ENCODE measurements at regions not wholly inside any gene's neighbourhood (a gene's known extent, or its start where the extent isn't known, plus 50 kb on each side); places are given as distances from the start of the nearest gene placed in this dataset.
"Not testable (repeated sequence)": the region's sequence is repeated elsewhere in the genome, so short reads cannot be mapped to it uniquely, and the experiment has no call there.

DNA sequence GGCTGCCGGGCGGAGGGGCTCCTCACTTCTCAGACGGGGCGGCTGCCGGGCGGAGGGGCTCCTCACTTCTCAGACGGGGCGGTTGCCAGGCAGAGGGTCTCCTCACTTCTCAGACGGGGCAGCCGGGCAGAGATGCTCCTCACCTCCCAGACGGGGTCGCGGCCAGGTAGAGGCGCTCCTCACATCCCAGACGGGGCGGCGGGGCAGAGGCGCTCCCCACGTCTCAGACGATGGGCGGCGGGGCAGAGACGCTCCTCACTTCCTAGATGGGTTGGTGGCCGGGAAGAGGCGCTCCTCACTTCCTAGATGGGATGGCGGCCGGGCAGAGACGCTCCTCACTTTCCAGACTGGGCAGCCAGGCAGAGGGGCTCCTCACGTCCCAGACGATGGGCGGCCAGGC lies 91.7 kb upstream of the ANK2 start:
- H3K4me3 ChIP-seq (ENCODE audit: low read length in 2 of 2); intact Hi-C loops (cut with DNase I); H3K9me3 ChIP-seq (ENCODE audit: control insufficient read depth, low read length); H3K27ac ChIP-seq (ENCODE audit: low read depth in 1 of 2, low read length in 2 of 2); H3K27me3 ChIP-seq (ENCODE audit: control insufficient read depth in 1 of 2, insufficient read depth in 2 of 2, low read length in 1 of 2); H3K36me3 ChIP-seq (ENCODE audit: control insufficient read depth in 1 of 2, insufficient read depth in 2 of 2, low read length in 1 of 2); DNase-seq; ATAC-seq (ENCODE audit: low FRiP score); H3K4me1 ChIP-seq (ENCODE audit: control insufficient read depth in 1 of 2, insufficient read depth in 2 of 2, low read length in 2 of 2): not testable (repeated sequence)
- WGBS, 2 donors: 93 to 97% methylated on average over 20 to 22 of the region's 31 CpGs

DNA sequence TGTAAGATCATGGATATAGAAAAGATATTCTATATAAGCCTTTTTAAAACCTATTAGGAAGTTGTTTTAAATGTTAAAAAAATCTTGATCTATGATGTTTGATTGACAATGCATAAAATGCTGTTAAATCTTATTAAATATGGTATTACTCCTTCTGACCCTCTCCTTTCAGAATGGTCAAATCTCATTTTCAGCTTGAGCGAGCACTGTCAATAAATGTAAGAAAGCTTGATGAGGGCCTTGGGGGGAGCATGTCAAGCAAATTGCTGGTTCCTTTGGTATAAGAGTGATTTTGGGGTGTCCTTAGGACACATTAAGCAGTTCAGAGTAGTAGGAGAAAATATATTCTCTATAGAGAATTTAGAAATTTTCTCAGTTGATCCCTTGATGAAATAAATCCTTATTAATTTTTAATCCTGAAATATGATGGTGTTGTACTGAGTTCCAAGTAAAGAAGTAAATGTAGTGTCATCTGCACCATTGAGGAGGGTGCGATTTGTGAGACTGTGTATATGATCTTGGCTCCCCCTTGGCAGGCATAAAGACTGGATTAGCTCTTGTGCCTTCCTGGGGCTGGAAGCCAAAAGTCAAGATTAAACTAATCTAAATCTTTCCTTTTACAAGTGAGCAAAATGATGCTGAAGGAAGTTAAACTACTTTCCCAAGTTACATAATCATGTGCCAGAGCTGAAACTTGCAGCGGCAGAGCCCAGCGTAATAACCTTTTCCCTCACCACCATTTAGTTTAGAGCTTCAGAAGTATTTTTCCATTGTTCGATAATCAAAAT lies 82.6 kb upstream of the ANK2 start:
- H3K4me3 ChIP-seq (ENCODE audit: low read length in 2 of 2): no peak overlapping the region
- 79 to 89% methylated on average over 5 of the region's 5 CpGs for WGBS, 2 donors
- ATAC-seq (ENCODE audit: low FRiP score) (no peak), DNase-seq (no peak)
- no peaks in the 10 kb centered on the region for H3K36me3 ChIP-seq (ENCODE audit: control insufficient read depth in 1 of 2, insufficient read depth in 2 of 2, low read length in 1 of 2)
- intact Hi-C loops (cut with DNase I): no loop called here
- H3K9me3 ChIP-seq (ENCODE audit: control insufficient read depth, low read length): no peaks in the 10 kb centered on the region
- H3K27ac ChIP-seq (ENCODE audit: low read depth in 1 of 2, low read length in 2 of 2): no peak overlapping the region
- H3K4me1 ChIP-seq (ENCODE audit: control insufficient read depth in 1 of 2, insufficient read depth in 2 of 2, low read length in 2 of 2): no peaks in the 10 kb centered on the region
- H3K27me3 ChIP-seq (ENCODE audit: control insufficient read depth in 1 of 2, insufficient read depth in 2 of 2, low read length in 1 of 2): no peaks in the 10 kb centered on the region

DNA sequence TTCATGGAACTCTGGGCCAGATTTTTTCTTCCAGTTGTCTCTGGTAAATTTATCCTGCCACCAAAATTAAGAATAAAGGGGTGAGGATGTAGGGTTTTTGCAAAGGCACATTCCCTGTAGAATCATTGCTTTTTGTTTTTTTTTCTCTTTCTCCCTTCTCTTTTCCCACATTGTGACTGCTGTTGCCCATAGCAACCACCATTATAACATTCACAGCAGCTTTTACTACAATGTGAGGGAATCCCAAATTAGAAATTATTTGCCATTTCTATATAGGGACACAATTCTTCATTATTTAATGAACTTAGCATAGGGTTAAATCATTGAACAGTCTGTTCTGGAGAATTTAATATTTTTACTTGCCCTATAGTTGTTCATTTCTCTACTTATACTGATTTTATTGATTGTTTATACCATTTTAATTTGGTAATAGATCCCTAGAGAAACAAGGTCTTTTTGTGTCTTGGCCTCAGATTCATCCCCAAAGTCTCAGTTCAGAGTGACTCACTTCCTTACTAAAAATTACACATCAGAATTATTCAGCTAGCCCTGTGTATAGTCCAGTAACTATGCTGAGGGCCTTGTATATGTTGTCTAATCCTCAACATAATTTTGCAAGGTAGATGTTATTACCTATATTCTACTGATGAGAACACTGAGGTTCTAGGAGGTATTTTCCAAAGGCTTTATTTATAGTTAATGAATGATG lies 80.8 kb upstream of the ANK2 start:
- ATAC-seq (ENCODE audit: low FRiP score) (no peak), DNase-seq (no peak)
- no peaks in the 10 kb centered on the region for H3K27me3 ChIP-seq (ENCODE audit: control insufficient read depth in 1 of 2, insufficient read depth in 2 of 2, low read length in 1 of 2)
- no peaks in the 10 kb centered on the region for H3K4me1 ChIP-seq (ENCODE audit: control insufficient read depth in 1 of 2, insufficient read depth in 2 of 2, low read length in 2 of 2)
- no peaks in the 10 kb centered on the region for H3K36me3 ChIP-seq (ENCODE audit: control insufficient read depth in 1 of 2, insufficient read depth in 2 of 2, low read length in 1 of 2)
- no peaks in the 10 kb centered on the region for H3K9me3 ChIP-seq (ENCODE audit: control insufficient read depth, low read length)
- H3K27ac ChIP-seq (ENCODE audit: low read depth in 1 of 2, low read length in 2 of 2): no peak overlapping the region
- H3K4me3 ChIP-seq (ENCODE audit: low read length in 2 of 2): no peak overlapping the region
- intact Hi-C loops (cut with DNase I): no loop called here

DNA sequence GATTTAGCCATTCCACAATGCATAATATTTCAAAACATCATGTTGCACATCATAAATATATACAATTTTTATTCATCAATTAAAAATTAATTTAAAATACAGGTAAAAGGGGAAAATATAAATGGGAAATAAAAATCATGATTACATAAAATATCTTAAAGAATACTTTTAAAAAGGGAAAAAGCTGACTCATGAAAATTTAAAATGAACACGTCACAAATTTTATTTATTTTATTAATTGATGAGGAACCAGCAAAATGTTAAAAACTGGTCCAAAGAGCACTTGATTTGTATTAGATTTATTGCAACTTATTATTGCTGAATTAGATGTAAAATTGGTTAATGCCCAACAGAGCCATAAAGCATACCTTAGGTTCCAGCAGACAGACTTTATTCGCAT lies 78.5 kb upstream of the ANK2 start:
- H3K4me3 ChIP-seq (ENCODE audit: low read length in 2 of 2): no peak overlapping the region
- H3K9me3 ChIP-seq (ENCODE audit: control insufficient read depth, low read length): no peaks in the 10 kb centered on the region
- no peaks in the 10 kb centered on the region for H3K4me1 ChIP-seq (ENCODE audit: control insufficient read depth in 1 of 2, insufficient read depth in 2 of 2, low read length in 2 of 2)
- 92 to 94% methylated on average over 2 of the region's 2 CpGs for WGBS, 2 donors
- intact Hi-C loops (cut with DNase I): no loop called here
- no peak overlapping the region for H3K27ac ChIP-seq (ENCODE audit: low read depth in 1 of 2, low read length in 2 of 2)
- ATAC-seq (ENCODE audit: low FRiP score) (no peak), DNase-seq (no peak)
- H3K27me3 ChIP-seq (ENCODE audit: control insufficient read depth in 1 of 2, insufficient read depth in 2 of 2, low read length in 1 of 2): no peaks in the 10 kb centered on the region
- H3K36me3 ChIP-seq (ENCODE audit: control insufficient read depth in 1 of 2, insufficient read depth in 2 of 2, low read length in 1 of 2): no peaks in the 10 kb centered on the region

DNA sequence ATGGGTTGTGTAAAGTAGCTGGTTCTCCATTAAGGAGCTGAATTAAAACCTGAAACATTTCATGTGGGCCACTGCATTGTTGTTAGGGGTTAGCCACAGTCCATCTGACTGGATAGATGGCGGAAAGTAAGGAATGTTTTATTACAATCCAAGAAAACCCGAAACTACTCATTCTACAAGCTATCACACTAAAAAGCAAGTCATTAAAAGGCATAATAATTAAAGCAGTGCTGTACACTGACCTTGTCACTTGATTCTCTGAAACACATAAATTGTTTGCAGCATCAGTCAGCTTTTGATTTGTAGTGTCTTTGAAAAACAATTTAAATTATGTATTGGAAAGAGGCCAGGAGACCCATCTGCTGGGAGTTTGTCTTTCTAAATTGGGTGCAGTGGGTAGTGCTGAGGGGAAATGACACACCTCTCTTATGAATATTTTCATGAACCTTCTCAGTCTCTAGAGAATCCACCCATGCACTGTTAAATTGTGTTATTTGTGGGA lies 75.7 kb upstream of the ANK2 start:
- no peaks in the 10 kb centered on the region for H3K4me1 ChIP-seq (ENCODE audit: control insufficient read depth in 1 of 2, insufficient read depth in 2 of 2, low read length in 2 of 2)
- no peak overlapping the region for H3K27ac ChIP-seq (ENCODE audit: low read depth in 1 of 2, low read length in 2 of 2)
- ATAC-seq (ENCODE audit: low FRiP score): no peak
- WGBS, 2 donors: 87 to 93% methylated on average over 2 of the region's 2 CpGs
- no peak for DNase-seq
- H3K4me3 ChIP-seq (ENCODE audit: low read length in 2 of 2): no peak overlapping the region
- no peaks in the 10 kb centered on the region for H3K36me3 ChIP-seq (ENCODE audit: control insufficient read depth in 1 of 2, insufficient read depth in 2 of 2, low read length in 1 of 2)
- no peaks in the 10 kb centered on the region for H3K9me3 ChIP-seq (ENCODE audit: control insufficient read depth, low read length)
- intact Hi-C loops (cut with DNase I): no loop called here
- H3K27me3 ChIP-seq (ENCODE audit: control insufficient read depth in 1 of 2, insufficient read depth in 2 of 2, low read length in 1 of 2): no peaks in the 10 kb centered on the region

DNA sequence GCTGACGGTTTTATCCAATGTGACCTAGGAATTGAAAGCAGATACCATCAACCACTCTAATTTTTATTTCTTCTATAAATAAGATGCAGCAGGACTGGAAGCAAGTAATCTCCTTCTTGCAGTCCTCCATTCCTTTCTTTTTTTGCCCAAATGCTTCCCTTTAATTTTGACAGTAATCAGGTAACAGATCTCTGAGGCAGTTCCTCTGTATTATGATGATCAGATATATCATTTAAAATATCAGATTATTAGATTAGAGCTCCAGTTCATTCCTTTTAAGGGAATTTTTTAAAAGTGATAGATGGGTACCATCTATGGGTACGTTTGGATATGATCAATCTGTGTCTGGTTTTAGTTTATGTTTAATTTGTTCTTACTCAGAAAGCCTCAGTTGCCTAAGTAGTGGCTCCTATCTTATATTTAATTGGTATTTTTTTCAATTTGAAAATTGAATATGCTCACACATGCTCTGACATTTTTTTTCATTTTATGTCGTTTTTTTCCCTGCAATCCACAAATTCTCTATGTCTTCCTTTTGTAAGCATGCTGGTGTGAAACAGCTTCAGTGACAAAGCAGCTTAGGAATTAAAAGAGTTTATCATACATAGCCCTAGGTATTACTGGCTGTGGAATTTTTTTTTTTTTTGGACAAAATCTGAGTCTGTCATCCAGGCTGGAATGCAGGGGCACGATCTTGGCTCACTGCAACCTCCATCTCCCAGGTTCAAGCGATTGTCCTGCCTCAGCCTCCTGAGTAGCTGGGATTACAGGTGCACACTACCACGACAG lies 73.7 kb upstream of the ANK2 start:
- 74 to 78% methylated on average over 6 of the region's 6 CpGs for WGBS, 2 donors
- ATAC-seq (ENCODE audit: low FRiP score): no peak
- no peaks in the 10 kb centered on the region for H3K36me3 ChIP-seq (ENCODE audit: control insufficient read depth in 1 of 2, insufficient read depth in 2 of 2, low read length in 1 of 2)

DNA sequence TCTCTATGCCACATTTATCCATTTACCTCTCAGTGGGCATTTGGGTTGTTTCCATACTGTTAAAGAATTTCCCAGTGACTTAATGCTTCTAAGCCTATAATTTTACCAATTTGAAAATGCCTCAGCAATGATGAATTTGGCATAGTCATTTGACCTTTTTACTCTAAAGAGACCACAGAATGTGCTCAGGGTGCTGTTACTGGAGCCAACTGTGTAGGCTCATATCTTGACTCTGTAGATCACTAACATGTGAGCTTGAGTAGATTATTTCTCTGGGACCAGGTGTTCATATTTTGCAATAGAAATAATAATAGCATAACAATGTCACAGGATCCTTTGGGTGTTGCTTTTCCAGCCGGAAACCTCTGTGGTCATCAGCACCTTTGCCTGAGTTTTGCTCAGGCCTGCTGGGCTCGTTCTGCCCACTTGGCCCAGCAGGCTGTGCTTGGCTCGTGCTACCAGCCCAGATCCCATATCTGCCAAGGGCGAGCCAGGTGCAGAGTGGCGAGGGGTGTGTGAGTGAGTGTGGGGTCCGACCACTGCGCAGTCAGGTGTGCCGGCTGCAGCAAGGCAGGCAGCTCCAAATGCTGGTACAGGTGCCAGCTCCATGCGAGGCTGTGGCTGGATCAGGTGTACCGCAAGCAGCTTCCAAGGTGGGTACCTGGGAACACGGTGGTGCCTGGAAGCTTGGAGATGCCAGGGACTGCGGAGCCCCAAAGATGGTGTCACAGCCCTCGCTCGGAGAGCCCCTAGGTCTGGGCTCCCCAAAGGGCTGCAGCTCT lies 70.6 kb upstream of the ANK2 start:
- Histone ChIP-seq H3K27ac (ENCODE audit: low read depth in 1 of 2, low read length in 2 of 2) (no peak overlapping the region), H3K27me3 (ENCODE audit: control insufficient read depth in 1 of 2, insufficient read depth in 2 of 2, low read length in 1 of 2) (no peaks in the 10 kb centered on the region), H3K36me3 (ENCODE audit: control insufficient read depth in 1 of 2, insufficient read depth in 2 of 2, low read length in 1 of 2) (no peaks in the 10 kb centered on the region), H3K4me1 (ENCODE audit: control insufficient read depth in 1 of 2, insufficient read depth in 2 of 2, low read length in 2 of 2) (no peaks in the 10 kb centered on the region), H3K9me3 (ENCODE audit: control insufficient read depth, low read length) (no peaks in the 10 kb centered on the region), H3K4me3 (ENCODE audit: low read length in 2 of 2) (no peak overlapping the region)
- no peak for DNase-seq
- WGBS, 2 donors: 88 to 94% methylated on average over 14 of the region's 14 CpGs
- ATAC-seq (ENCODE audit: low FRiP score): peak; percentile 41
- intact Hi-C loops (cut with DNase I): no loop called here

More for the DNA sequence above, 73.7 kb upstream of the ANK2 start:
- intact Hi-C loops (cut with DNase I): no loop called here
- H3K27ac ChIP-seq (ENCODE audit: low read depth in 1 of 2, low read length in 2 of 2): no peak overlapping the region
- no peaks in the 10 kb centered on the region for H3K4me1 ChIP-seq (ENCODE audit: control insufficient read depth in 1 of 2, insufficient read depth in 2 of 2, low read length in 2 of 2)
- H3K4me3 ChIP-seq (ENCODE audit: low read length in 2 of 2): no peak overlapping the region
- no peaks in the 10 kb centered on the region for H3K9me3 ChIP-seq (ENCODE audit: control insufficient read depth, low read length)
- H3K27me3 ChIP-seq (ENCODE audit: control insufficient read depth in 1 of 2, insufficient read depth in 2 of 2, low read length in 1 of 2): no peaks in the 10 kb centered on the region
- DNase-seq: no peak

DNA sequence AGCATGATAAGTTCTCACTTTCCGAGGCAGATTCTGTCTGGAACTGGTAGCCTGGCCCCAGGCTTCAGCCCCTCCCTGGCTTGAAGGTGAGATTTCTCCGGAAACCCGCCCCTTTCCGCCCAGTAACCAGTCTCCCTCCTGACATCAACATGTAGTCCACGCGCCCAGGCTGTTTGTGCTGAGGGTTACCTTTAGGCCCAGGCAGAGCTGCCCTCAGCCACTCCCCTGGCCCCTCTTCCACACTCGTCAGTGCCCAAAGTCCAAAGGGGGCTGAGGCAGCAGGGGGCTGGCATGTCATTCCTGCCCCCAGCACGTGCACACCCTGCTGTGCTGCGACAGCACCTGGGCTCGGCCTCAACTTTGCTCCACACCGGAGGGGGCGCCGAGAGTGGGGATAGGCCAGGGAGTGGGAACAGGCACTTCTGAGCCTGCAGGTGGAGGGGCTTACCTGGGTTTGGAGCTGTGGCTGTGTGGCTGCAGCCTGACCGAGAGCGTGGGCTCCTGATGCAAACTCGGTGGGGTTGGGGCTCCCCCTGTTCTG lies 69.5 kb upstream of the ANK2 start:
- Histone ChIP-seq H3K4me3 (ENCODE audit: low read length in 2 of 2) (no peak overlapping the region), H3K4me1 (ENCODE audit: control insufficient read depth in 1 of 2, insufficient read depth in 2 of 2, low read length in 2 of 2) (no peaks in the 10 kb centered on the region), H3K27me3 (ENCODE audit: control insufficient read depth in 1 of 2, insufficient read depth in 2 of 2, low read length in 1 of 2) (no peaks in the 10 kb centered on the region), H3K27ac (ENCODE audit: low read depth in 1 of 2, low read length in 2 of 2) (no peak overlapping the region), H3K9me3 (ENCODE audit: control insufficient read depth, low read length) (no peaks in the 10 kb centered on the region), H3K36me3 (ENCODE audit: control insufficient read depth in 1 of 2, insufficient read depth in 2 of 2, low read length in 1 of 2) (no peaks in the 10 kb centered on the region)
- DNase-seq (peak in 1 of 2 donors; percentile 70), ATAC-seq (ENCODE audit: low FRiP score) (no peak)
- WGBS, 2 donors: 87 to 91% methylated on average over 16 of the region's 16 CpGs
- intact Hi-C loops (cut with DNase I): no loop called here

Data from aorta (tissue), 5 donors.